ENCODE measurements at regions not wholly inside any gene's neighbourhood (a gene's known extent, or its start where the extent isn't known, plus 50 kb on each side); places are given as distances from the start of the nearest gene placed in this dataset.
"Not testable (repeated sequence)": the region's sequence is repeated elsewhere in the genome, so short reads cannot be mapped to it uniquely, and the experiment has no call there.

- not testable (repeated sequence) for DNase-seq
Measured at GRCh38 chr7:76839879-76840278, 192.3 kb downstream of the SPDYE17 start.

GRCh38 chr7:76839214-76839613 is 192.9 kb downstream of the SPDYE17 start:
- DNase-seq: not testable (repeated sequence)

- DNase-seq: not testable (repeated sequence)
Measured at GRCh38 chr7:76838357-76838756, 193.8 kb downstream of the SPDYE17 start.

GRCh38 chr7:76829233-76829632 is 202.2 kb upstream of the POMZP3 start:
- not testable (repeated sequence) for DNase-seq

GRCh38 chr7:76826181-76826580 is 199.1 kb upstream of the POMZP3 start:
- not testable (repeated sequence) for DNase-seq

GRCh38 chr7:76809856-76810255 is 182.8 kb upstream of the POMZP3 start:
- DNase-seq: not testable (repeated sequence)

GRCh38 chr7:76807588-76808100 is 180.6 kb upstream of the POMZP3 start:
- DNase-seq: not testable (repeated sequence)

GRCh38 chr7:76806460-76806859 is 179.4 kb upstream of the POMZP3 start:
- DNase-seq: not testable (repeated sequence)

GRCh38 chr7:76806010-76806409 is 178.9 kb upstream of the POMZP3 start:
- peak in 1 of 2 donors; percentile 0 for DNase-seq

GRCh38 chr7:76805262-76805661 is 178.2 kb upstream of the POMZP3 start:
- not testable (repeated sequence) for DNase-seq

- not testable (repeated sequence) for DNase-seq
Measured at GRCh38 chr7:76797639-76798038, 170.6 kb upstream of the POMZP3 start.

- DNase-seq: not testable (repeated sequence)
Measured at GRCh38 chr7:76780693-76781092, 153.6 kb upstream of the POMZP3 start.

GRCh38 chr7:76774279-76774678 is 147.2 kb upstream of the POMZP3 start:
- DNase-seq: not testable (repeated sequence)

- DNase-seq: not testable (repeated sequence)
Measured at GRCh38 chr7:76771980-76772379, 144.9 kb upstream of the POMZP3 start.

GRCh38 chr7:76763977-76764376 is 136.9 kb upstream of the POMZP3 start:
- DNase-seq: not testable (repeated sequence)

- not testable (repeated sequence) for DNase-seq
Measured at GRCh38 chr7:76760546-76761220, 133.6 kb upstream of the POMZP3 start.

GRCh38 chr7:76739538-76739937 is 112.5 kb upstream of the POMZP3 start:
- DNase-seq: not testable (repeated sequence)

- not testable (repeated sequence) for DNase-seq
Measured at GRCh38 chr7:76736724-76737123, 109.6 kb upstream of the POMZP3 start.

- DNase-seq: not testable (repeated sequence)
Measured at GRCh38 chr7:76736091-76736490, 109.0 kb upstream of the POMZP3 start.

- DNase-seq: not testable (repeated sequence)
Measured at GRCh38 chr7:76735668-76736067, 108.6 kb upstream of the POMZP3 start.

- not testable (repeated sequence) for DNase-seq
Measured at GRCh38 chr7:76728571-76728974, 101.5 kb upstream of the POMZP3 start.

- not testable (repeated sequence) for DNase-seq
Measured at GRCh38 chr7:76723928-76724327, 96.8 kb upstream of the POMZP3 start.

- not testable (repeated sequence) for DNase-seq
Measured at GRCh38 chr7:76716551-76716950, 89.5 kb upstream of the POMZP3 start.

GRCh38 chr7:76712926-76713325 is 85.8 kb upstream of the POMZP3 start:
- not testable (repeated sequence) for DNase-seq
